HepG2 (cell line): ENCODE measurements at regions not wholly inside any gene's neighbourhood (a gene's known extent, or its start where the extent isn't known, plus 50 kb on each side); places are given as distances from the start of the nearest gene placed in this dataset.

Source experiments
- ATAC-seq: fragments of 200-7000 bp; cut with Tn5 transposase; 3 replicates; pipeline ENCODE4 v1.9.1; 2020; ENCODE audit warnings: mild to moderate bottlenecking, moderate library complexity
- BruUV-seq: library from RNA; stranded (reverse); fragments of 400-500 nt; replicated peaks from 2 replicates; lab custom pipeline; 2021; lab: Mats Ljungman, UMichigan
- CTCF ChIA-PET: fragments of 300-600 bp; formaldehyde crosslinking; extraction: SDS; loops from one replicate; lab custom pipeline; 2021; ENCODE audit warnings: low total read pairs, inconsistent platforms, low intra/inter-chr PET ratio; lab: Yijun Ruan, JAX
- POLR2A ChIA-PET: fragments of 350-600 bp; sonication (Branson Sonifier 250); formaldehyde crosslinking; loops from one replicate; lab custom pipeline; 2020; ENCODE audit warnings: antibody characterized with exemption, inconsistent platforms; lab: Yijun Ruan, JAX
- DNase-seq: peaks from one replicate; pipeline ENCODE4 v3.0.0-alpha.2; 2015; ENCODE audit warnings: low spot score
- FAIRE-seq: peaks from 3 replicates; lab custom pipeline; 2011; peaks lifted over from hg19 to GRCh38; lab: Jason Lieb, UNC
- H2AFZ ChIP-seq: one replicate; pipeline ENCODE4 v1.6.1; 2011; ENCODE audit warnings: low read length, inconsistent platforms
- H3K27ac ChIP-seq: fragments of 300-600 bp; 3 replicates; pipeline ENCODE4 v1.8.0; 2011; ENCODE audit warnings: mixed run types, mild to moderate bottlenecking, mixed read lengths, low read length, inconsistent platforms; ENCODE audit not compliant: insufficient read depth; ENCODE audit errors: extremely low read length
- H3K27me3 ChIP-seq, 2 experiments: fragments of 200-600 bp in 1 of 2; 2 replicates in 1 of 2; 3 replicates in 1 of 2; pipeline versions ENCODE4 v1.6.0 to v1.8.0; 2011; ENCODE audit warnings: low read length in 2 of 2, mild to moderate bottlenecking in 2 of 2, moderate library complexity in 2 of 2, inconsistent platforms in 1 of 2; ENCODE audit not compliant: insufficient read depth in 2 of 2, control insufficient read depth in 1 of 2
- H3K36me3 ChIP-seq, 2 experiments: fragments of 200-600 bp in 1 of 2; replicated peaks in 1 of 2; 2 replicates in 1 of 2; 3 replicates in 1 of 2; pipeline versions ENCODE4 v1.5.1 to v1.8.0; 2011; ENCODE audit warnings: low read length in 2 of 2, inconsistent platforms in 1 of 2; ENCODE audit not compliant: insufficient read depth in 2 of 2, control insufficient read depth in 1 of 2
- H3K4me1 ChIP-seq: 2 replicates; pipeline ENCODE4 v1.5.1; 2012; ENCODE audit warnings: low read length, inconsistent platforms; ENCODE audit not compliant: insufficient read depth
- H3K4me2 ChIP-seq: 2 replicates; pipeline ENCODE4 v1.6.0; 2011; ENCODE audit warnings: low read depth, low read length, inconsistent platforms
- H3K4me3 ChIP-seq, 3 experiments: fragments of 200-600 bp in 1 of 3; sonication (generic), shearing (Covaris generic) in 1 of 3; replicated peaks in 1 of 3; 2 replicates each; pipeline ENCODE4 v1.5.1; 2011 to 2016; ENCODE audit warnings: low read length in 3 of 3, inconsistent platforms in 2 of 3, low read depth in 2 of 3, mild to moderate bottlenecking in 2 of 3, control low read depth in 1 of 3, mixed read lengths in 1 of 3; ENCODE audit not compliant: insufficient read depth in 1 of 3
- H3K79me2 ChIP-seq: one replicate; pipeline ENCODE4 v1.6.1; 2011; ENCODE audit warnings: low read length, inconsistent platforms; ENCODE audit not compliant: insufficient read depth
- H3K9ac ChIP-seq: 2 replicates; pipeline ENCODE4 v1.6.0; 2011; ENCODE audit warnings: mild to moderate bottlenecking, low read depth, low read length, inconsistent platforms; ENCODE audit not compliant: insufficient read depth
- H3K9me3 ChIP-seq: 2 replicates; pipeline ENCODE4 v1.5.1; 2012; ENCODE audit warnings: mild to moderate bottlenecking, low read length
- H4K20me1 ChIP-seq: 2 replicates; pipeline ENCODE4 v1.6.0; 2011; ENCODE audit warnings: inconsistent platforms, mild to moderate bottlenecking, low read length, moderate library complexity; ENCODE audit not compliant: insufficient read depth
- CC2D1A ChIP-seq: sonication (generic); formaldehyde crosslinking; IDR thresholded peaks from 2 replicates; pipeline ENCODE4 v1.8.1; 2023; ENCODE audit warnings: mild to moderate bottlenecking, missing genetic modification reagents
- FOSL2 ChIP-seq: sonication (generic); formaldehyde crosslinking; IDR thresholded peaks from 2 replicates; pipeline ENCODE4 v1.4.0; 2020; ENCODE audit warnings: missing genetic modification reagents
- GABPA ChIP-seq, 2 experiments: IDR thresholded peaks; 2 replicates each; pipeline ENCODE4 v1.6.1; 2011 to 2016; ENCODE audit warnings: low read depth in 2 of 2, low read length in 1 of 2, missing biosample characterization in 1 of 2, missing genetic modification characterization in 1 of 2
- JUND ChIP-seq: sonication (generic); formaldehyde crosslinking; IDR thresholded peaks from 2 replicates; pipeline ENCODE4 v1.8.0; 2022; ENCODE audit warnings: mild to moderate bottlenecking, missing genetic modification reagents
- KLF9 ChIP-seq: IDR thresholded peaks from 2 replicates; pipeline ENCODE4 v1.6.1; 2016; ENCODE audit warnings: low read depth
- POLR2A ChIP-seq, 2 experiments: IDR thresholded peaks; 2 replicates each; pipeline ENCODE4 v1.6.1; 2011; ENCODE audit warnings: low read depth in 2 of 2, low read length in 2 of 2, mild to moderate bottlenecking in 1 of 2, moderate library complexity in 1 of 2; ENCODE audit not compliant: insufficient read depth in 1 of 2
- RFXAP ChIP-seq: sonication (generic); formaldehyde crosslinking; IDR thresholded peaks from 2 replicates; pipeline ENCODE4 v1.4.0; 2020; ENCODE audit warnings: missing genetic modification reagents, borderline replicate concordance
- RXRB ChIP-seq: IDR thresholded peaks from 2 replicates; pipeline ENCODE4 v1.6.1; 2016; ENCODE audit warnings: borderline replicate concordance, missing genetic modification reagents, missing compliant biosample characterization
- ZBTB1 ChIP-seq: sonication (generic); formaldehyde crosslinking; IDR thresholded peaks from 2 replicates; pipeline ENCODE4 v1.4.0; 2020; ENCODE audit warnings: missing genetic modification reagents, borderline replicate concordance
- ZFP1 ChIP-seq: IDR thresholded peaks from 2 replicates; pipeline ENCODE4 v1.6.1; 2016
- ZFP62 ChIP-seq: sonication (generic); formaldehyde crosslinking; IDR thresholded peaks from 2 replicates; pipeline ENCODE4 v1.4.0; 2020; ENCODE audit warnings: missing genetic modification reagents
- WGBS: methylation state at CpG from one replicate; pipeline ENCODE4 v1.1.6; 2017; ENCODE audit warnings: low lambda C conversion rate; 5-methylcytosine and 5-hydroxymethylcytosine counted together
- in situ Hi-C: cut with HindIII; loops from 2 replicates; pipeline ENCODE4 v1.10.0; 2017; ENCODE audit warnings: low pct_unique_long_range_greater_than_20kb; ENCODE audit not compliant: extremely low pct_ligation_motif_present
- intact Hi-C: fragments of 100-400 bp; cut with micrococcal nuclease; formaldehyde crosslinking; loops from one replicate; pipeline ENCODE4 v1.10.0; 2022; ENCODE audit not compliant: unreplicated experiment
- TF ChIP-seq, protein P1 (sequence below): sonication (generic); formaldehyde crosslinking; IDR thresholded peaks from 2 replicates; pipeline ENCODE4 v1.8.1; 2023; ENCODE audit warnings: mild to moderate bottlenecking, missing genetic modification reagents, borderline replicate concordance
- TF ChIP-seq, protein P2 (sequence below): fragments of 450-650 bp; IDR thresholded peaks from 2 replicates; pipeline ENCODE4 v1.6.1; 2017; ENCODE audit warnings: mild to moderate bottlenecking
- TF ChIP-seq, protein P3 (sequence below): sonication (generic); formaldehyde crosslinking; IDR thresholded peaks from 2 replicates; pipeline ENCODE4 v1.4.0; 2020; ENCODE audit warnings: missing genetic modification reagents, mild to moderate bottlenecking, borderline replicate concordance

DNA sequence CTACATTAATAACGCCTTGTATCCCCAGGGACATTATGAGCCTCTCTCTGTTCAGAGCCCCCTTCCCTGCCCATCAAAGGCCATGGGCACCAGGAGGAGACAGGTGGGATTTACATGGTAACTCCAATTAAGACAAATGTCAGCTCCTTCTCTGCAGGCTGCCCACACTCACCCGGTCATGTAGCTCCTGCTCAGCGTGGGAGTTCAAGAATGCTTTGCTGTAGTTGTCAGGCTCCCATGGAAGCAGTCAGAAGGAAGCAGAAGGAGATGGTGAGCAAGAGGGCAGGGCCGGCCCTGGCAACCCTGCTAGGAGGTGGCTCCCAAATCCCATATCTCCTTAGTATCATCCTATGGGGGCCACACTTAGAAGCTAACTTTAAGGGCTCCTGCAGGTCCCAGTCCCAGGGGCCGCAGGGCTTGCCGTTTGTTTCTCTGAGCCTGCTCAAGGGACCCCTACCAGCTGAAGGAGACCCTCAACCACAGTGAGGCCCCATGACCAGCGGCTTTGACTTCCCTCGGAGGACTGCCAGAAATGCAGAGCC is 218.4 kb upstream of the TLE3 start:
- TF ChIP-seq, protein P1, sequence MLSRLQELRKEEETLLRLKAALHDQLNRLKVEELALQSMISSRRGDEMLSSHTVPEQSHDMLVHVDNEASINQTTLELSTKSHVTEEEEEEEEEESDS (CRISPR knock-in tag) = no peak
- TF ChIP-seq JUND (CRISPR knock-in tag) = no peak
- WGBS = 68% methylated on average over 5 of the region's 8 CpGs
- ATAC-seq (no peak), DNase-seq (no peak), FAIRE-seq (no peak)
- BruUV-seq = no TSS peak
- Histone ChIP-seq H4K20me1 (no peaks in the 10 kb centered on the region), H3K36me3 (no peaks in the 10 kb centered on the region), H3K9ac (no peak overlapping the region), H3K4me3 (no peak overlapping the region), H2AFZ (no peak overlapping the region), H3K27me3 (peaks cover 0 to 7% of the 10 kb centered on the region in 2 experiments; a peak in 3 of 5 replicates), H3K4me1 (no peaks in the 10 kb centered on the region), H3K79me2 (no peaks in the 10 kb centered on the region), H3K9me3 (no peaks in the 10 kb centered on the region), H3K27ac (no peak overlapping the region), H3K4me2 (no peak overlapping the region)
- intact Hi-C loops = no loop called here
- in situ Hi-C loops = no loop called here
- ChIA-PET CTCF (no interaction called here), POLR2A (no interaction called here)

DNA sequence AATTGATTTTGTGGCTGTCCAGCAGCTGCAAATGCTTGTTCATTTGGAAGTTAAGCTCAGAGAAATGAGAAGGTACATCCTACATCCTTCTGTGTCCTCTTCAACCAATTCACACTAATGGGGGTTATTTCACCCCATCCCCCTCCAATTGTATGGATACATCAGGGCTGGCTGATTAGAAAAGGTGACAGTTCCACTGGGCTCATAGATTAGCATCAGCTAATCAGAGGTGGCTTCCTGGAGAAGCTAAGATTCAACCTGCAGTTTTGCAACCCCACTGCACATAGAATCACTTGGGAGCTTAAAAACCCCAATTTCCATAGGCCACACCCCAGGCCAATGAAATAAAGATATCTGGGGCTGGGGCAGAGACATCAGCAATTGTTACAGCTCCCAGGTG is 217.7 kb upstream of the TLE3 start:
- in situ Hi-C loops = no loop called here
- Histone ChIP-seq H3K27ac (no peak overlapping the region), H3K9me3 (no peaks in the 10 kb centered on the region), H3K27me3 (peaks cover 0 to 7% of the 10 kb centered on the region in 2 experiments; a peak in 3 of 5 replicates), H3K4me3 (no peak overlapping the region), H4K20me1 (no peaks in the 10 kb centered on the region), H3K4me1 (no peaks in the 10 kb centered on the region), H3K36me3 (no peaks in the 10 kb centered on the region), H3K79me2 (no peaks in the 10 kb centered on the region), H3K9ac (no peak overlapping the region), H3K4me2 (no peak overlapping the region), H2AFZ (no peak overlapping the region)
- ATAC-seq (no peak), DNase-seq (no peak), FAIRE-seq (no peak)
- POLR2A ChIA-PET = no interaction called here
- CTCF ChIA-PET = no interaction called here
- no peak for TF ChIP-seq CC2D1A (CRISPR knock-in tag)
- TF ChIP-seq, protein P2, sequence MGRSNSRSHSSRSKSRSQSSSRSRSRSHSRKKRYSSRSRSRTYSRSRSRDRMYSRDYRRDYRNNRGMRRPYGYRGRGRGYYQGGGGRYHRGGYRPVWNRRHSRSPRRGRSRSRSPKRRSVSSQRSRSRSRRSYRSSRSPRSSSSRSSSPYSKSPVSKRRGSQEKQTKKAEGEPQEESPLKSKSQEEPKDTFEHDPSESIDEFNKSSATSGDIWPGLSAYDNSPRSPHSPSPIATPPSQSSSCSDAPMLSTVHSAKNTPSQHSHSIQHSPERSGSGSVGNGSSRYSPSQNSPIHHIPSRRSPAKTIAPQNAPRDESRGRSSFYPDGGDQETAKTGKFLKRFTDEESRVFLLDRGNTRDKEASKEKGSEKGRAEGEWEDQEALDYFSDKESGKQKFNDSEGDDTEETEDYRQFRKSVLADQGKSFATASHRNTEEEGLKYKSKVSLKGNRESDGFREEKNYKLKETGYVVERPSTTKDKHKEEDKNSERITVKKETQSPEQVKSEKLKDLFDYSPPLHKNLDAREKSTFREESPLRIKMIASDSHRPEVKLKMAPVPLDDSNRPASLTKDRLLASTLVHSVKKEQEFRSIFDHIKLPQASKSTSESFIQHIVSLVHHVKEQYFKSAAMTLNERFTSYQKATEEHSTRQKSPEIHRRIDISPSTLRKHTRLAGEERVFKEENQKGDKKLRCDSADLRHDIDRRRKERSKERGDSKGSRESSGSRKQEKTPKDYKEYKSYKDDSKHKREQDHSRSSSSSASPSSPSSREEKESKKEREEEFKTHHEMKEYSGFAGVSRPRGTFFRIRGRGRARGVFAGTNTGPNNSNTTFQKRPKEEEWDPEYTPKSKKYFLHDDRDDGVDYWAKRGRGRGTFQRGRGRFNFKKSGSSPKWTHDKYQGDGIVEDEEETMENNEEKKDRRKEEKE = no peak
- TF ChIP-seq GABPA (IDR thresholded peaks at IDR 0.05; ENCODE audit: low read depth, low read length) = no peak
- no peak for TF ChIP-seq GABPA (CRISPR knock-in tag; IDR thresholded peaks at IDR 0.05; ENCODE audit: low read depth)
- TF ChIP-seq FOSL2 (CRISPR knock-in tag) = no peak
- no peak for TF ChIP-seq KLF9
- no peak for TF ChIP-seq RXRB (CRISPR knock-in tag)
- TF ChIP-seq ZFP62 (CRISPR knock-in tag) = no peak
- no peak for TF ChIP-seq POLR2A (IDR thresholded peaks at IDR 0.05; ENCODE audit: insufficient read depth in 1 of 2, low read depth in 2 of 2, low read length in 2 of 2)
- no peak for TF ChIP-seq RFXAP (CRISPR knock-in tag)
- TF ChIP-seq, protein P3, sequence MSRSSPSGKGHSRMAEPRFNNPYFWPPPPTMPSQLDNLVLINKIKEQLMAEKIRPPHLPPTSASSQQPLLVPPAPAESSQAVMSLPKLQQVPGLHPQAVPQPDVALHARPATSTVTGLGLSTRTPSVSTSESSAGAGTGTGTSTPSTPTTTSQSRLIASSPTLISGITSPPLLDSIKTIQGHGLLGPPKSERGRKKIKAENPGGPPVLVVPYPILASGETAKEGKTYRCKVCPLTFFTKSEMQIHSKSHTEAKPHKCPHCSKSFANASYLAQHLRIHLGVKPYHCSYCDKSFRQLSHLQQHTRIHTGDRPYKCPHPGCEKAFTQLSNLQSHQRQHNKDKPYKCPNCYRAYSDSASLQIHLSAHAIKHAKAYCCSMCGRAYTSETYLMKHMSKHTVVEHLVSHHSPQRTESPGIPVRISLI (CRISPR knock-in tag) = no peak
- no peak for TF ChIP-seq ZBTB1 (CRISPR knock-in tag)
- TF ChIP-seq ZFP1 (CRISPR knock-in tag) = no peak
- BruUV-seq = no TSS peak
- intact Hi-C loops = no loop called here
